T47D (cell line): ENCODE measurements at regions not wholly inside any gene's neighbourhood (a gene's known extent, or its start where the extent isn't known, plus 50 kb on each side); places are given as distances from the start of the nearest gene placed in this dataset.
"Not testable (repeated sequence)": the region's sequence is repeated elsewhere in the genome, so short reads cannot be mapped to it uniquely, and the experiment has no call there.

Source experiments
- DNase-seq, 2 experiments: peaks; one replicate each; pipeline versions ENCODE4 v3.0.0 to v3.0.0-alpha.2; 2011 to 2012; ENCODE audit warnings: low read depth in 1 of 2, low spot score in 1 of 2
- JUND ChIP-seq: IDR thresholded peaks from 2 replicates; pipeline ENCODE4 v1.6.1; 2012; ENCODE audit warnings: low read depth
- in situ Hi-C: cut with HindIII; loops from 2 replicates; pipeline ENCODE4 v1.10.0; 2016; ENCODE audit warnings: low sequenced_read_pairs, low pct_unique_long_range_greater_than_20kb

DNA sequence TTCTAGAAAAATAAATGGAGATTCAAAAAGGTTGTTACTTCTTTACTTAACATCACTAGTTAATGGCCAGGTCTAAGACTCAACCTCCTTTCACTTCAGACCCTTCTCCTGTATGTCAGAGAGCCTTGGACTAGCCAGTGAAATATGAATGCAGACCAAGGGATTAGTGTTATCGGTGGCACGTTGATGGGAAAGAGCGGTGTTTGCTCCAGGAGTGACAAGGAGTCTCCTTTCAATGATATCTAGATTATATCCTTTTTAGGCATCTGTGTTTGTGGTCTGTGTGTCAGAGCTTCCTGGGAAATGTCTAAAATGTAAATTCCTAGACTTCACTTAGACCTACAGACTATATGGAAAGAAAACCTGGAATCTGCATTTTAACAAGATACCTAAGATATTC is 658.0 kb upstream of the KCNMB2 start:
- no peak for TF ChIP-seq JUND
- in situ Hi-C loops = no loop called here
- DNase-seq = no peak

DNA sequence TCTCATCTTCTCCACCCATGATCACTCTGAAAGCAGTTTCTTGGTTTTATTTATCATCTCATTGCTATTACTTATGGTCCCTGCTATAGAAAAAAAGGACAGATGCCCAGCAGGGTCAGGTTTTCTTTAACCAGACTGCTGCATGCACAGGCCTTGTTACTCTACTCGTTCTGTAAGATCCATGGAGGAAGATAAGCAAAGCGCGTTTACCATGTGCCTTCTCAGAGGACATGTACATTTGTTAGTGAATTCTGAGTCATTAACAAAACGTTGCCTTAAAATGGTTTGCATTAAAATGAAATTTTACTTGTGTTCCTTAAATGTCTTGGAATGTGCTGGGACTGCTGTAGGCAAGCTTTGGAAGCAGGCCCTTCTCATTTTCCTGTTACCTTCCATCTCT is 657.3 kb upstream of the KCNMB2 start:
- TF ChIP-seq JUND = no peak
- in situ Hi-C loops = no loop called here
- DNase-seq = peak in 1 of 2 experiments; percentile 25

GRCh38 chr3:177881351-177881750 is 654.9 kb upstream of the KCNMB2 start:
- DNase-seq = no peak
- no peak for TF ChIP-seq JUND
- in situ Hi-C loops = no loop called here

DNA sequence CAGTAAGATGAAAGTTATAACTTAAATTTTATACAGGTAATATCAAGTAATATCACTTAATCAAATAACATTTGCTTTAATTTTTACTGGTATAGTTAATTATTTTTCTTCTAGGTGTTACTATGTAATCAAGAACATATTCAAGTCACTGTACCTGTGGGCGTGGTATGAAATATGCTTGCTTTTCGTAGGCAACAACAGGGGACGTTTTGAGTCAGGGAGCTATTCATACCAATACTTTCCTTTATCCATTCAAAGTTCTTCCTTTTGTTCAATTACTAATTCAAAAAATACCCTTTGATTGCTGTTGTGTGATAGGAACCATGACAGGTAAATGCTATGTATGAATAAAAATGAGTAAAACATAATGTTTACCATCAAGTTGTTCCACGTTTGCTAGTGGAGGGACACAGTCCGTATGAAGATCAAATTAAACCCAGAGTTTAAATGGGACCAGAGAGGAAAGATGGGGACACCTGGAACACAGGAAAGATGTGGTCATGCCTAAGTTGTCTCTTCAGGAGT is 654.0 kb upstream of the KCNMB2 start:
- no peak for DNase-seq
- TF ChIP-seq JUND = no peak
- in situ Hi-C loops = no loop called here

- TF ChIP-seq JUND = no peak
- DNase-seq = no peak
- in situ Hi-C loops = no loop called here
Measured at GRCh38 chr3:177883091-177883490, 653.1 kb upstream of the KCNMB2 start.

DNA sequence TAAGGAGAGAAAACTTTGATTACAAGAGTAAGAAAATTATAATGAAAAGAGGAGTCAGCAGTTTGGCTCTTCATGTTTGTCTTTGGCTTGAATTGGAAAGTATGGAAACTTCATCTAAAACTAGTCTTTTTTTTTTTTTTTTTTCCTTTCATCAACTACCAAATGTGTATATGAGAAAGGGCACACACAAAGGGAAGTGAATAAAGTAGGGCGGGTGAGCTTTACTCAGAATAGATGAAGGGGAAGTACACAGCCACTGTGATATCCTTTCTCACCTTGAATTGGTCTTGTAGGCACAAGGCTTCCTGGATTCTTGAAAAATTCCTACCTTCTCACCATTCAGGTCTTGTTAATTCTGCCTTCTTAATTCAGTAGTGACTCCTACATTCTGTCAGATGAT is 652.3 kb upstream of the KCNMB2 start:
- TF ChIP-seq JUND = no peak
- in situ Hi-C loops = no loop called here
- DNase-seq = no peak

GRCh38 chr3:177885063-177885462 is 651.2 kb upstream of the KCNMB2 start:
- no peak for TF ChIP-seq JUND
- in situ Hi-C loops = no loop called here
- DNase-seq = no peak

GRCh38 chr3:177886501-177886900 is 649.7 kb upstream of the KCNMB2 start:
- no peak for DNase-seq
- in situ Hi-C loops = no loop called here
- TF ChIP-seq JUND = no peak

- in situ Hi-C loops = no loop called here
- no peak for TF ChIP-seq JUND
- DNase-seq = no peak
Measured at GRCh38 chr3:177887475-177887874, 648.8 kb upstream of the KCNMB2 start.

- no peak for TF ChIP-seq JUND
- in situ Hi-C loops = no loop called here
- DNase-seq = no peak
Measured at GRCh38 chr3:177889161-177889560, 647.1 kb upstream of the KCNMB2 start.

DNA sequence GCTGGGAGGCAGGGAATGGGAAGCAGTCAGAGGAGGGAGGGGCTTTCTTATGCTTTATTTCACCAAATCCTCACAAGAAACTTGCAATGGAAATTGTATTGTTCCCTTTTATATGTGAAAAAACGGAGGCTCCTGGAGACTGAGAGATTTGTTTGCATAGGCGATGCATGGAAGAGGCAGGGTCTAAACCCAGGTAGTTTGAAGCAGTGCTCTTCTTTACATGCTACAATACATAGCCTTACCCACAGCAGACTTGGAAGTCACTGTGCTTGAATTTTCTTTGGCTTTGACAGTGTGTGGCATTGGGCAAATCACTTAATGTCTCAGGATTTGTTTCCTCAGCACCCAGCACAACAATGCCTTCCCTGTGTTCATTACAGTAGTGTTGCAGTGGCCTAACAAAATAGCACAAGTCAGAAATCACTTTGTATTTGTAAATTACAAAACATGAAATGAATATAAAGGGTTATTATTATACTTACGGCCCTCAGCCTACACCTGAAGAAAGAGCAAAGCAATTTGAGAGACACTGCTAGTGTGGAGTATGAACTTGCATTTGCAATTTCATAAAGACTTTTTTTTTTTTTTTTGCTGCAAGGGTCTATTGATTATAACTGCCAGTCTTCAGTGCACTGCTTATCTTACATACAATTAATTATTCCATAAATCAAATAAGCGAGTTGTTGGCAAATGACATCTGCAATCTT is 646.4 kb upstream of the KCNMB2 start:
- in situ Hi-C loops = no loop called here
- no peak for TF ChIP-seq JUND
- DNase-seq = no peak

GRCh38 chr3:177890359-177890683 is 645.9 kb upstream of the KCNMB2 start:
- TF ChIP-seq JUND = no peak
- DNase-seq = no peak
- in situ Hi-C loops = no loop called here

- DNase-seq, in situ Hi-C loops: not testable (repeated sequence)
Measured at GRCh38 chr3:177891569-177891968, 644.7 kb upstream of the KCNMB2 start.

DNA sequence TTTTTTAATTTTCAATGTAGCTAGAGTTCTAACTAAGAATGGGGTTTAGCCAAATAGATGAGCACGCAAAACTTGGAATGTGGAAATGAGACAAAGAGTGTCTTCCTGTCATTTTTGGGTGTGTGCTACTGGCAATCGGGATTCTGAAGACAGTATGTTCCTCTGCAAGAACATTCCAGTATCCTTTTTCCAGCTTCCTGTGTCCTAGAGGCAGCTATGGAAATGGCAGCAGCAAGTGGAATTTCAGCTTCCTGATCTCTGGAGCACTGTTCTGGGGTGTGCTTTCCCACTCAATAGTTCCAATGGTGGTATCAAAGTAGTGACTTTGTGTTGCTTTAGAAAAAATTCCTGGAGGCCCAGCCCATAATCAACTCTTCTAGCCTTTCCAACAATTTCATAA is 642.9 kb upstream of the KCNMB2 start:
- in situ Hi-C loops = no loop called here
- no peak for TF ChIP-seq JUND
- peak in 1 of 2 experiments; percentile 40 for DNase-seq
